Hepatocyte (in vitro differentiated cells): ENCODE measurements at regions not wholly inside any gene's neighbourhood (a gene's known extent, or its start where the extent isn't known, plus 50 kb on each side); places are given as distances from the start of the nearest gene placed in this dataset.

Experiments used
- DNase-seq: peaks from one replicate; pipeline ENCODE4 v3.0.0-alpha.2; 2016; ENCODE audit warnings: low spot score
- H2AFZ ChIP-seq: fragments of 200-600 bp; sonication (generic); 2 replicates; pipeline ENCODE4 v1.6.0; 2016; ENCODE audit warnings: antibody characterized with exemption, mild to moderate bottlenecking
- H3K27ac ChIP-seq: fragments of 200-600 bp; sonication (generic); 2 replicates; pipeline ENCODE4 v1.5.1; 2016; ENCODE audit warnings: mild to moderate bottlenecking
- H3K27me3 ChIP-seq: fragments of 200-600 bp; sonication (generic); 2 replicates; pipeline ENCODE4 v1.6.1; 2016
- H3K36me3 ChIP-seq: fragments of 200-600 bp; sonication (generic); replicated peaks from 2 replicates; pipeline ENCODE4 v1.5.1; 2016; ENCODE audit warnings: low read depth; ENCODE audit not compliant: insufficient read depth
- H3K4me1 ChIP-seq: fragments of 200-600 bp; sonication (generic); 2 replicates; pipeline ENCODE4 v1.5.1; 2016; ENCODE audit warnings: mild to moderate bottlenecking, moderate library complexity; ENCODE audit not compliant: insufficient read depth
- H3K4me2 ChIP-seq: fragments of 200-600 bp; sonication (generic); 2 replicates; pipeline ENCODE4 v1.6.0; 2016
- H3K4me3 ChIP-seq: fragments of 200-600 bp; sonication (generic); 2 replicates; pipeline ENCODE4 v1.5.1; 2016; ENCODE audit warnings: mild to moderate bottlenecking
- H3K79me2 ChIP-seq: fragments of 200-600 bp; sonication (generic); 2 replicates; pipeline ENCODE4 v1.6.0; 2017; ENCODE audit warnings: mild to moderate bottlenecking
- H3K9me2 ChIP-seq: fragments of 200-600 bp; sonication (generic); replicated peaks from 2 replicates; pipeline ENCODE4 v1.6.0; 2017; ENCODE audit warnings: mild to moderate bottlenecking; ENCODE audit not compliant: insufficient read depth
- H3K9me3 ChIP-seq: fragments of 200-600 bp; sonication (generic); 2 replicates; pipeline ENCODE4 v1.5.1; 2016; ENCODE audit warnings: low read depth, mild to moderate bottlenecking
- H4K20me1 ChIP-seq: fragments of 200-600 bp; sonication (generic); 2 replicates; pipeline ENCODE4 v1.6.0; 2016; ENCODE audit warnings: mild to moderate bottlenecking; ENCODE audit not compliant: insufficient read depth, poor library complexity, severe bottlenecking
- CTCF ChIP-seq: fragments of 200-600 bp; sonication (generic); IDR thresholded peaks from 2 replicates; pipeline ENCODE4 v1.5.1; 2016; ENCODE audit warnings: antibody characterized with exemption, mild to moderate bottlenecking; ENCODE audit not compliant: poor library complexity
- EZH2 ChIP-seq: fragments of 200-600 bp; sonication (generic); IDR thresholded peaks from 2 replicates; pipeline ENCODE4 v1.6.1; 2016; ENCODE audit warnings: antibody characterized with exemption, mild to moderate bottlenecking, borderline replicate concordance
- EZH2phosphoT487 ChIP-seq: fragments of 200-600 bp; sonication (generic); IDR thresholded peaks from one replicate; pipeline ENCODE4 v1.6.1; 2018; ENCODE audit warnings: antibody characterized with exemption, mild to moderate bottlenecking, low read depth, moderate library complexity; ENCODE audit not compliant: unreplicated experiment, severe bottlenecking
- WGBS: methylation state at CpG from one replicate; pipeline ENCODE4 v1.1.6; 2016; ENCODE audit warnings: low lambda C conversion rate; ENCODE audit errors: missing lambda C conversion rate; 5-methylcytosine and 5-hydroxymethylcytosine counted together

- 87% methylated on average over 4 of the region's 4 CpGs for WGBS
- H3K36me3 ChIP-seq = no peaks in the 10 kb centered on the region
- no peaks in the 10 kb centered on the region for H4K20me1 ChIP-seq
- TF ChIP-seq EZH2 (no peak), CTCF (no peak), EZH2phosphoT487 (no peak)
- no peak overlapping the region for H3K27ac ChIP-seq
- H3K4me3 ChIP-seq = no peak overlapping the region
- no peaks in the 10 kb centered on the region for H3K9me3 ChIP-seq
- no peak overlapping the region for H2AFZ ChIP-seq
- no peaks in the 10 kb centered on the region for H3K79me2 ChIP-seq
- no peaks in the 10 kb centered on the region for H3K9me2 ChIP-seq
- H3K4me1 ChIP-seq = no peaks in the 10 kb centered on the region
- no peaks in the 10 kb centered on the region for H3K27me3 ChIP-seq
- DNase-seq = no peak
- H3K4me2 ChIP-seq = no peak overlapping the region
Measured at GRCh38 chr5:4969351-4969750, 170.8 kb upstream of the ADAMTS16 start.

GRCh38 chr5:4970171-4970570 is 170.0 kb upstream of the ADAMTS16 start:
- Histone ChIP-seq H3K79me2 (no peaks in the 10 kb centered on the region), H3K4me2 (no peak overlapping the region), H3K4me1 (no peaks in the 10 kb centered on the region), H2AFZ (no peak overlapping the region), H3K9me3 (no peaks in the 10 kb centered on the region), H3K4me3 (no peak overlapping the region), H3K27me3 (no peaks in the 10 kb centered on the region), H3K27ac (no peak overlapping the region), H3K9me2 (no peaks in the 10 kb centered on the region), H3K36me3 (no peaks in the 10 kb centered on the region), H4K20me1 (no peaks in the 10 kb centered on the region)
- TF ChIP-seq EZH2phosphoT487 (no peak), CTCF (no peak), EZH2 (no peak)
- DNase-seq = no peak
- WGBS = 94% methylated on average over 4 of the region's 4 CpGs

- no peaks in the 10 kb centered on the region for H3K9me2 ChIP-seq
- peak overlapping the region; percentile 12 for H3K27ac ChIP-seq
- H4K20me1 ChIP-seq = no peaks in the 10 kb centered on the region
- WGBS = 83% methylated on average over 1 of the region's 1 CpG
- DNase-seq = no peak
- H3K4me1 ChIP-seq = peaks cover 12% of the 10 kb centered on the region
- H3K79me2 ChIP-seq = no peaks in the 10 kb centered on the region
- no peak for TF ChIP-seq EZH2phosphoT487
- no peak for TF ChIP-seq EZH2
- no peak for TF ChIP-seq CTCF
- no peak overlapping the region for H3K4me3 ChIP-seq
- no peak overlapping the region for H2AFZ ChIP-seq
- H3K27me3 ChIP-seq = no peaks in the 10 kb centered on the region
- peak overlapping the region; percentile 10 for H3K4me2 ChIP-seq
- no peaks in the 10 kb centered on the region for H3K9me3 ChIP-seq
- H3K36me3 ChIP-seq = no peaks in the 10 kb centered on the region
Measured at GRCh38 chr5:4976902-4977301, 163.2 kb upstream of the ADAMTS16 start.
